Nephron (organoid): ENCODE measurements at regions not wholly inside any gene's neighbourhood (a gene's known extent, or its start where the extent isn't known, plus 50 kb on each side); places are given as distances from the start of the nearest gene placed in this dataset.

Experiments used
- H3K27ac Mint-ChIP-seq, 3 experiments: 2 replicates each; pipeline ENCODE4 v1.8.0; 2020; ENCODE audit warnings: mixed read lengths in 3 of 3, mild to moderate bottlenecking in 2 of 3, moderate library complexity in 1 of 3
- H3K27me3 Mint-ChIP-seq: 2 replicates; pipeline ENCODE4 v1.8.0; 2021; ENCODE audit warnings: low read depth, mild to moderate bottlenecking, moderate library complexity, mixed read lengths
- H3K36me3 Mint-ChIP-seq: 2 replicates; pipeline ENCODE4 v1.8.0; 2020; ENCODE audit warnings: low read depth, mixed read lengths
- H3K4me1 Mint-ChIP-seq: 2 replicates; pipeline ENCODE4 v1.8.0; 2020; ENCODE audit warnings: mixed read lengths
- H3K4me3 Mint-ChIP-seq, 3 experiments: 2 replicates each; pipeline ENCODE4 v1.8.0; 2020; ENCODE audit warnings: mild to moderate bottlenecking in 3 of 3, mixed read lengths in 3 of 3, moderate library complexity in 2 of 3
- H3K9me3 Mint-ChIP-seq: 2 replicates; pipeline ENCODE4 v1.8.0; 2020; ENCODE audit warnings: mixed read lengths
- TF ChIP-seq, protein P1 (sequence below), 3 experiments: fragments of 200-600 bp; sonication (generic); IDR thresholded peaks; one replicate each; pipeline ENCODE4 v1.5.0; 2021; ENCODE audit warnings: antibody characterized with exemption in 3 of 3; ENCODE audit not compliant: unreplicated experiment in 3 of 3

DNA sequence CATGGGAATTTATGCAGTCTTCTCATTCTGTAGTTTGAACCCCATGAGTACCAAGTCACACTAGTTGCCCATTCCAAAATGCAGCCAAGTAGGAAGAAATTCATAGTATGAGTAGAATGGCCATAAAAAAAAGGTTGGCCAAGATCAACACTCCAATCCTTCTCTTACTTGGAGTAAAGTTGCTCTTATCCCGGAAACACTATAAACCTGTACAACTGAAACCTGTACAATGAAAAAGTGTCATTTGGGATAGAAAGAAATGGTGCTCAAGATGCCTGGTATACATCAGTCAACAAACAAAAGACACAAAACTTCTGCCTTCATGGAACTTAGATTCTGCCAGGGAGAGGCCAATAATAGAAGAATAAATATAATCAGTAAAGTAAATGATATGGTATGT is 325.0 kb downstream of the NFIB start:
- peak overlapping the region; percentile 6 to 56 (median 13) for H3K27ac Mint-ChIP-seq
- peaks cover 17% of the 10 kb centered on the region for H3K9me3 Mint-ChIP-seq
- TF ChIP-seq, protein P1, sequence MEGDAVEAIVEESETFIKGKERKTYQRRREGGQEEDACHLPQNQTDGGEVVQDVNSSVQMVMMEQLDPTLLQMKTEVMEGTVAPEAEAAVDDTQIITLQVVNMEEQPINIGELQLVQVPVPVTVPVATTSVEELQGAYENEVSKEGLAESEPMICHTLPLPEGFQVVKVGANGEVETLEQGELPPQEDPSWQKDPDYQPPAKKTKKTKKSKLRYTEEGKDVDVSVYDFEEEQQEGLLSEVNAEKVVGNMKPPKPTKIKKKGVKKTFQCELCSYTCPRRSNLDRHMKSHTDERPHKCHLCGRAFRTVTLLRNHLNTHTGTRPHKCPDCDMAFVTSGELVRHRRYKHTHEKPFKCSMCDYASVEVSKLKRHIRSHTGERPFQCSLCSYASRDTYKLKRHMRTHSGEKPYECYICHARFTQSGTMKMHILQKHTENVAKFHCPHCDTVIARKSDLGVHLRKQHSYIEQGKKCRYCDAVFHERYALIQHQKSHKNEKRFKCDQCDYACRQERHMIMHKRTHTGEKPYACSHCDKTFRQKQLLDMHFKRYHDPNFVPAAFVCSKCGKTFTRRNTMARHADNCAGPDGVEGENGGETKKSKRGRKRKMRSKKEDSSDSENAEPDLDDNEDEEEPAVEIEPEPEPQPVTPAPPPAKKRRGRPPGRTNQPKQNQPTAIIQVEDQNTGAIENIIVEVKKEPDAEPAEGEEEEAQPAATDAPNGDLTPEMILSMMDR (IDR thresholded peaks at IDR 0.05; ENCODE audit: unreplicated experiment in 3 of 3), result no peak
- H3K4me3 Mint-ChIP-seq, result no peak overlapping the region
- H3K27me3 Mint-ChIP-seq, result peaks cover 4% of the 10 kb centered on the region
- no peaks in the 10 kb centered on the region for H3K36me3 Mint-ChIP-seq
- peaks cover 48% of the 10 kb centered on the region for H3K4me1 Mint-ChIP-seq

DNA sequence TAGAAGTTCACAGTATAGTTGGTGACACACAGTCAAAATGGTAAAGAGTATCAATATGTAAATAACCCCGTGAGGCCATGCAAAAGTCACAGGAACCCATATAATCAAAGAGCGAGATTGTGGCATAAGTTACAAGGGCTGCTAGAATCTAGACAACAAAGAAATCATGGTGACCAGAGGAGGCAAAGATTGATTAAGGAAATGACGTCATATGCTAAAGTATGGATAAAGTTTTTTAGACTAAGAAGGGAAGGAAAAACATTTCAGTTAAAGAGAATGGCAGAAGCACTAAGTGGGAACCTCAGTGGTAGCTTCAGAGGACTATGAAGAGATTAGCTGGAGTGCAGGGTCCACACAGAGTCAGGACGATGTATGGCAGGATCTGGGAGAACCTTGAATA is 330.3 kb downstream of the NFIB start:
- peaks cover 4% of the 10 kb centered on the region for H3K27me3 Mint-ChIP-seq
- peak overlapping the region in 2 of 3 experiments; percentile 34 to 70 for H3K27ac Mint-ChIP-seq
- no peak overlapping the region for H3K4me3 Mint-ChIP-seq
- H3K36me3 Mint-ChIP-seq, result peaks cover 4% of the 10 kb centered on the region
- TF ChIP-seq, protein P1 (IDR thresholded peaks at IDR 0.05; ENCODE audit: unreplicated experiment in 3 of 3), result no peak
- H3K9me3 Mint-ChIP-seq, result peaks cover 16% of the 10 kb centered on the region
- H3K4me1 Mint-ChIP-seq, result peaks cover 17% of the 10 kb centered on the region

DNA sequence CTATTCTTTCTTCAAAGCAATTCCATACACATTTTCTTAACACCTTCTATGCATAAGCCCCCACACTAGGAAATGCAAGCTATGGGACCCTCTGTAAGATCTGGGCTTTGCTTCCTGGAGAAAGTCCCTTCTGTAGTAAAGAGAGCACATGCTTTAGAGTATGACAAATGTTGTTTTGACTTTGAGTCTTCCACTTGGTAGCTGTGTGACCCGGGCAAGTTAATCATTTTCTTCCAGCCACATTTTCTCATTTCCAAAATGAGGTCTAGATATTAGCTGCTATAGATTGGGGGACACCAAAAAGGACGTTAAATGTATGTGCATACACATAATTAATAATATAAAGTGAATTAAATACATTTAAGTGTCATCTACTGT is 334.0 kb downstream of the NFIB start:
- peaks cover 4% of the 10 kb centered on the region for H3K36me3 Mint-ChIP-seq
- peaks cover 52% of the 10 kb centered on the region for H3K4me1 Mint-ChIP-seq
- H3K27me3 Mint-ChIP-seq, result no peaks in the 10 kb centered on the region
- H3K4me3 Mint-ChIP-seq, result no peak overlapping the region
- TF ChIP-seq, protein P1 (IDR thresholded peaks at IDR 0.05; ENCODE audit: unreplicated experiment in 3 of 3), result no peak
- H3K9me3 Mint-ChIP-seq, result peaks cover 3% of the 10 kb centered on the region
- H3K27ac Mint-ChIP-seq, result peak overlapping the region; percentile 74 to 79 (median 74)

DNA sequence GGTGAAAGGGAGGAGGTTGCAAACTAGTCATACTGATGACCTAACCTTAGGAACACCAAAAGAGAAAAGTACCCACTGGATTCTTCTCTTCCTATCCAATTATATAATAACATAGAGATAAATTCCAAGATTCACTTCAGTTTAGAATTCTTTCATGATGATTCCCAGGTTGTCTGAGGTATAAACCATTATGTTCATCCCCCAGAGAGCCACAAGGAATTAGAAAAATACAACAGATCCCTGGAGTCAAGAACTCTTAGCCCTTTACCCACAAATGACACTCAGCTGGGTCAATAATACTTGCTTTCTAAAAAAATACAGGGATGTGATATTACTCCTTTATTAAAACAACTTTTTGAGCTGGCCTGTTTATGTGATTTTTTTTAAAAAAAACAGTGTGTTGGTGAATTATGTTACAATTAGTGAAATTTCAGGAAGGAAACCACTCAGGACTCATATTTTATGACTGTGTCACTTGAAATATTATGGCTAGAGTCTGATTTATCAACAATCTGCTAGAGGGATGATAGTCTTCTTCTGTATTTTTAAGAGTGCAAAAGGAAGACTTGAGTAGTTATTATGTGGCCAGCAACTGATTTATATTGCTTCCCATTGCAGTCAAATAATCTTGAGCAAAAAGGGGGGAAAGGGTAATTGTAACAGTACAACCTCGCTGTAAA is 338.2 kb downstream of the NFIB start:
- peak overlapping the region in 1 of 3 experiments; percentile 10 for H3K4me3 Mint-ChIP-seq
- no peaks in the 10 kb centered on the region for H3K27me3 Mint-ChIP-seq
- peaks cover 80% of the 10 kb centered on the region for H3K4me1 Mint-ChIP-seq
- H3K9me3 Mint-ChIP-seq, result no peaks in the 10 kb centered on the region
- peak overlapping the region; percentile 79 to 91 (median 88) for H3K27ac Mint-ChIP-seq
- no peaks in the 10 kb centered on the region for H3K36me3 Mint-ChIP-seq
- TF ChIP-seq, protein P1 (IDR thresholded peaks at IDR 0.05; ENCODE audit: unreplicated experiment in 3 of 3), result no peak

DNA sequence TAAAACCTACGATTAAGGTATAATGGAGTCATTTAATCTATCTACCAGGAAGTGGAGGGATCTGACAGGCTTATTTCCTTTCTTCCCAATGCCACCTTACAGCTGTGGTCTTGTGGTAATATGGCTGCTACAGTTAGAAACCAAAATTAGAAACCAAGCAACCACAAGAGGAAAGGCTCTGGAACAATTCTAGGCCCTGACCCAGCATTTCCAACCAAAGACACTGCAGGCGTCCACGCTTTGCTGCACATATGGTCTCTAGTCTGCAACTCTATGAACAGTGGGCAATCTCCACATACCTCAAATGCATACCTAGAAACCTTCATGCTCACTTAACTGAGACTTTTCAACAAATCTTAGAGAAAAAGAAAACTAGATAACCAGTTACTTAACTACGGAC is 339.1 kb downstream of the NFIB start:
- no peaks in the 10 kb centered on the region for H3K9me3 Mint-ChIP-seq
- no peaks in the 10 kb centered on the region for H3K36me3 Mint-ChIP-seq
- no peak overlapping the region for H3K4me3 Mint-ChIP-seq

More for the DNA sequence above, 339.1 kb downstream of the NFIB start:
- H3K27me3 Mint-ChIP-seq, result no peaks in the 10 kb centered on the region
- H3K4me1 Mint-ChIP-seq, result peaks cover 82% of the 10 kb centered on the region
- TF ChIP-seq, protein P1 (IDR thresholded peaks at IDR 0.05; ENCODE audit: unreplicated experiment in 3 of 3), result no peak
- peak overlapping the region; percentile 79 to 91 (median 88) for H3K27ac Mint-ChIP-seq
